IMR-90 (cell line): ENCODE measurements at regions not wholly inside any gene's neighbourhood (a gene's known extent, or its start where the extent isn't known, plus 50 kb on each side); places are given as distances from the start of the nearest gene placed in this dataset.

ENCODE experiments used
- CTCF ChIP-seq: conservative IDR thresholded peaks from 2 replicates; pipeline ENCODE4 v1.5.1; 2012; ENCODE audit warnings: mild to moderate bottlenecking, low read depth, low read length, improper control_type of control experiment
- MAZ ChIP-seq: IDR thresholded peaks from 2 replicates; pipeline ENCODE4 v1.6.1; 2012; ENCODE audit warnings: low read depth, mild to moderate bottlenecking, low read length, improper control_type of control experiment, moderate library complexity, borderline replicate concordance
- POLR2A ChIP-seq: IDR thresholded peaks from 2 replicates; pipeline ENCODE4 v1.6.1; 2012; ENCODE audit warnings: mild to moderate bottlenecking, low read depth, low read length
- RFX5 ChIP-seq: IDR thresholded peaks from 2 replicates; pipeline ENCODE4 v1.8.0; 2012; ENCODE audit warnings: low read depth, mild to moderate bottlenecking, low read length, moderate library complexity

GRCh38 chr22:44389926-44390612 is 77.3 kb upstream of the SHISAL1 start:
- TF ChIP-seq POLR2A (no peak), CTCF (no peak), RFX5 (no peak), MAZ (no peak)
